H9 (cell line): ENCODE measurements at regions not wholly inside any gene's neighbourhood (a gene's known extent, or its start where the extent isn't known, plus 50 kb on each side); places are given as distances from the start of the nearest gene placed in this dataset.

Source experiments
- DNase-seq: peaks from one replicate; pipeline ENCODE4 v3.0.0-alpha.2; 2017
- H2AFZ ChIP-seq: one replicate; pipeline ENCODE4 v1.6.1; 2013; ENCODE audit warnings: mild to moderate bottlenecking, low read length, control low read depth, moderate library complexity
- H2AK5ac ChIP-seq: 2 replicates; pipeline ENCODE4 v1.6.1; 2013; ENCODE audit warnings: low read length, control low read depth, mixed read lengths; ENCODE audit not compliant: insufficient read length
- H2BK120ac ChIP-seq: one replicate; pipeline ENCODE4 v1.6.1; 2013; ENCODE audit warnings: low read depth, mild to moderate bottlenecking, low read length, control low read depth, inconsistent platforms; ENCODE audit not compliant: poor library complexity, severe bottlenecking
- H2BK12ac ChIP-seq: 2 replicates; pipeline ENCODE4 v1.6.1; 2013; ENCODE audit warnings: low read length, control low read depth, mixed read lengths, low read depth; ENCODE audit not compliant: insufficient read length
- H2BK15ac ChIP-seq: 2 replicates; pipeline ENCODE4 v1.6.1; 2013; ENCODE audit warnings: low read depth, low read length, control low read depth
- H2BK20ac ChIP-seq: one replicate; pipeline ENCODE4 v1.6.1; 2013; ENCODE audit warnings: low read depth, mild to moderate bottlenecking, low read length, control low read depth, inconsistent platforms; ENCODE audit not compliant: poor library complexity, severe bottlenecking
- H2BK5ac ChIP-seq: 2 replicates; pipeline ENCODE4 v1.6.1; 2013; ENCODE audit warnings: low read length, control low read depth, mixed read lengths; ENCODE audit not compliant: insufficient read length
- H3K14ac ChIP-seq: 2 replicates; pipeline ENCODE4 v1.6.1; 2013; ENCODE audit warnings: low read length, control low read depth; ENCODE audit not compliant: insufficient read depth
- H3K18ac ChIP-seq: 2 replicates; pipeline ENCODE4 v1.6.1; 2013; ENCODE audit warnings: low read depth, mild to moderate bottlenecking, mixed read lengths, low read length, control low read depth; ENCODE audit not compliant: insufficient read length
- H3K23ac ChIP-seq: 2 replicates; pipeline ENCODE4 v1.6.1; 2013; ENCODE audit warnings: low read length, control low read depth, mixed read lengths, low read depth; ENCODE audit not compliant: insufficient read length
- H3K23me2 ChIP-seq: 2 replicates; pipeline ENCODE4 v1.6.1; 2013; ENCODE audit warnings: low read depth, mild to moderate bottlenecking, mixed read lengths, low read length, control low read depth; ENCODE audit not compliant: insufficient read length, poor library complexity, severe bottlenecking
- H3K27ac ChIP-seq: 2 replicates; pipeline ENCODE4 v1.5.1; 2013; ENCODE audit warnings: low read length, control low read depth, mixed read lengths, low read depth; ENCODE audit not compliant: insufficient read length
- H3K27me3 ChIP-seq: 2 replicates; pipeline ENCODE4 v1.6.1; 2013; ENCODE audit warnings: low read length, control low read depth, inconsistent platforms; ENCODE audit not compliant: insufficient read depth
- H3K4ac ChIP-seq: 2 replicates; pipeline ENCODE4 v1.6.1; 2013; ENCODE audit warnings: low read depth, mild to moderate bottlenecking, control low read depth, inconsistent platforms, low read length, moderate library complexity
- H3K4me1 ChIP-seq: 2 replicates; pipeline ENCODE4 v1.6.1; 2013; ENCODE audit warnings: low read length, control low read depth, inconsistent platforms; ENCODE audit not compliant: insufficient read depth
- H3K4me2 ChIP-seq: 2 replicates; pipeline ENCODE4 v1.6.1; 2013; ENCODE audit warnings: low read length, control low read depth, mixed read lengths; ENCODE audit not compliant: insufficient read length, insufficient read depth
- H3K56ac ChIP-seq: 2 replicates; pipeline ENCODE4 v1.6.1; 2013; ENCODE audit warnings: low read depth, mild to moderate bottlenecking, mixed read lengths, low read length, control low read depth; ENCODE audit not compliant: insufficient read length
- H3K79me1 ChIP-seq: 2 replicates; pipeline ENCODE4 v1.6.1; 2013; ENCODE audit warnings: low read depth, mild to moderate bottlenecking, moderate library complexity, low read length, control low read depth, inconsistent platforms; ENCODE audit not compliant: insufficient read depth, poor library complexity, severe bottlenecking
- H3K79me2 ChIP-seq: 2 replicates; pipeline ENCODE4 v1.6.1; 2013; ENCODE audit warnings: low read length, control low read depth, inconsistent platforms; ENCODE audit not compliant: insufficient read depth
- H3K9ac ChIP-seq: 2 replicates; pipeline ENCODE4 v1.6.1; 2013; ENCODE audit warnings: low read length, control low read depth, mixed read lengths; ENCODE audit not compliant: insufficient read length; ENCODE audit errors: extremely low read depth
- H3K9me3 ChIP-seq: one replicate; pipeline ENCODE4 v1.6.1; 2013; ENCODE audit warnings: low read depth, low read length, inconsistent platforms; ENCODE audit not compliant: control insufficient read depth
- H3T11ph ChIP-seq: one replicate; pipeline ENCODE4 v1.6.1; 2013; ENCODE audit warnings: mild to moderate bottlenecking, low read length, control low read depth, inconsistent platforms
- H4K20me1 ChIP-seq: one replicate; pipeline ENCODE4 v1.6.1; 2013; ENCODE audit not compliant: control insufficient read depth, insufficient read length, insufficient read depth
- H4K5ac ChIP-seq: 2 replicates; pipeline ENCODE4 v1.6.1; 2013; ENCODE audit warnings: low read depth, mild to moderate bottlenecking, mixed read lengths, low read length, control low read depth; ENCODE audit not compliant: insufficient read length
- H4K8ac ChIP-seq: replicated peaks from 2 replicates; pipeline ENCODE4 v1.6.1; 2013; ENCODE audit warnings: low read length, control low read depth, mixed read lengths, low read depth; ENCODE audit not compliant: insufficient read length
- H4K91ac ChIP-seq: 2 replicates; pipeline ENCODE4 v1.6.1; 2013; ENCODE audit warnings: low read depth, mild to moderate bottlenecking, moderate library complexity, mixed read lengths, low read length, control low read depth; ENCODE audit not compliant: insufficient read length
- H3K27ac Mint-ChIP-seq, 3 experiments: 2 replicates in 2 of 3; 3 replicates in 1 of 3; pipeline ENCODE4 v1.8.0; 2020 to 2021; ENCODE audit warnings: mixed read lengths in 3 of 3, mild to moderate bottlenecking in 1 of 3, moderate library complexity in 1 of 3
- H3K27me3 Mint-ChIP-seq: 2 replicates; pipeline ENCODE4 v1.8.0; 2021; ENCODE audit warnings: low read depth, mild to moderate bottlenecking, moderate library complexity, mixed read lengths
- H3K36me3 Mint-ChIP-seq, 3 experiments: 2 replicates in 2 of 3; 3 replicates in 1 of 3; pipeline ENCODE4 v1.8.0; 2020 to 2021; ENCODE audit warnings: low read depth in 3 of 3, mixed read lengths in 3 of 3; ENCODE audit not compliant: insufficient read depth in 1 of 3
- H3K4me1 Mint-ChIP-seq, 2 experiments: 2 replicates each; pipeline ENCODE4 v1.8.0; 2020; ENCODE audit warnings: mixed read lengths in 2 of 2
- H3K4me3 Mint-ChIP-seq, 2 experiments: 2 replicates in 1 of 2; 3 replicates in 1 of 2; pipeline ENCODE4 v1.8.0; 2020 to 2021; ENCODE audit warnings: mild to moderate bottlenecking in 2 of 2, mixed read lengths in 2 of 2, moderate library complexity in 1 of 2
- H3K9me3 Mint-ChIP-seq, 2 experiments: 2 replicates in 1 of 2; 3 replicates in 1 of 2; pipeline ENCODE4 v1.8.0; 2020; ENCODE audit warnings: mild to moderate bottlenecking in 2 of 2, mixed read lengths in 2 of 2, moderate library complexity in 1 of 2
- WGBS: extraction: QIAGEN DNeasy Blood & Tissue Kit; methylation state at CpG from one replicate; pipeline ENCODE4 v1.1.7; 2013; ENCODE audit warnings: missing lambda C conversion rate, low lambda C conversion rate, mixed read lengths; ENCODE audit not compliant: insufficient read length; ENCODE audit errors: extremely low coverage; 5-methylcytosine and 5-hydroxymethylcytosine counted together
- TF ChIP-seq, protein P1 (sequence below): fragments of 200-600 bp; sonication (generic); conservative IDR thresholded peaks from 3 replicates; pipeline ENCODE4 v1.8.0; 2021; ENCODE audit warnings: antibody characterized with exemption, mild to moderate bottlenecking

DNA sequence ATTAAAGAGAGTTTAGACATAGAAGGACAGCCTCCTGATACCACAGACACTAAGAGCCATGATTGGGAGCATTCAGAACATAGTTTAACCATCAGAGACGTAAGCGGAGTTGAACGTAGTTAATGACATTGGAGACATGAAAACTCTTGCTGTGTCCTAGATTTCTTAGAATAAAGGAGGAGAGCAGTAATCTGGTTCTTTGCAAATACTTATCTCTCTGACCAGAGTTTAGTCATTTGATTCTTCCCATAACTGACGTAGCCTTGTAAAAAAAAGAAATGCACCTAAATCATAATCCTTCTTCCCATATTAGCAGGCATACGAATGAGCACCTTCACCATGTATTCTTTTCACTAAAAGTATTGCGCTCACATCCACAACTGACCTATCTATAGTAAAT is 433.3 kb upstream of the SMC2 start:
- H3K9me3 Mint-ChIP-seq: peaks cover 20 to 35% of the 10 kb centered on the region in 2 experiments
- Histone ChIP-seq H2AK5ac (no peak overlapping the region), H3K79me1 (no peaks in the 10 kb centered on the region), H4K91ac (no peak overlapping the region), H3K27ac (no peak overlapping the region), H2BK12ac (no peak overlapping the region), H3K4me2 (no peak overlapping the region), H3K9ac (no peak overlapping the region), H2AFZ (no peak overlapping the region), H2BK120ac (no peak overlapping the region), H3K23me2 (no peaks in the 10 kb centered on the region), H3K79me2 (no peaks in the 10 kb centered on the region), H3K4me1 (no peaks in the 10 kb centered on the region), H2BK20ac (no peak overlapping the region), H2BK15ac (no peak overlapping the region), H3T11ph (no peak overlapping the region), H4K20me1 (no peaks in the 10 kb centered on the region), H4K5ac (no peak overlapping the region), H3K4ac (no peak overlapping the region), H3K18ac (no peak overlapping the region), H3K23ac (no peak overlapping the region), H4K8ac (no peak overlapping the region), H3K27me3 (no peaks in the 10 kb centered on the region), H3K9me3 (peaks cover 7% of the 10 kb centered on the region), H2BK5ac (no peak overlapping the region), H3K56ac (no peak overlapping the region), H3K14ac (no peak overlapping the region)
- peaks cover 10 to 23% (median 20%) of the 10 kb centered on the region in 3 experiments; a peak in 5 of 7 replicates for H3K36me3 Mint-ChIP-seq
- TF ChIP-seq, protein P1, sequence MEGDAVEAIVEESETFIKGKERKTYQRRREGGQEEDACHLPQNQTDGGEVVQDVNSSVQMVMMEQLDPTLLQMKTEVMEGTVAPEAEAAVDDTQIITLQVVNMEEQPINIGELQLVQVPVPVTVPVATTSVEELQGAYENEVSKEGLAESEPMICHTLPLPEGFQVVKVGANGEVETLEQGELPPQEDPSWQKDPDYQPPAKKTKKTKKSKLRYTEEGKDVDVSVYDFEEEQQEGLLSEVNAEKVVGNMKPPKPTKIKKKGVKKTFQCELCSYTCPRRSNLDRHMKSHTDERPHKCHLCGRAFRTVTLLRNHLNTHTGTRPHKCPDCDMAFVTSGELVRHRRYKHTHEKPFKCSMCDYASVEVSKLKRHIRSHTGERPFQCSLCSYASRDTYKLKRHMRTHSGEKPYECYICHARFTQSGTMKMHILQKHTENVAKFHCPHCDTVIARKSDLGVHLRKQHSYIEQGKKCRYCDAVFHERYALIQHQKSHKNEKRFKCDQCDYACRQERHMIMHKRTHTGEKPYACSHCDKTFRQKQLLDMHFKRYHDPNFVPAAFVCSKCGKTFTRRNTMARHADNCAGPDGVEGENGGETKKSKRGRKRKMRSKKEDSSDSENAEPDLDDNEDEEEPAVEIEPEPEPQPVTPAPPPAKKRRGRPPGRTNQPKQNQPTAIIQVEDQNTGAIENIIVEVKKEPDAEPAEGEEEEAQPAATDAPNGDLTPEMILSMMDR: no peak
- H3K27me3 Mint-ChIP-seq: no peaks in the 10 kb centered on the region
- WGBS: no CpG with 5 or more reads among the region's 6 CpGs
- no peak overlapping the region for H3K27ac Mint-ChIP-seq
- H3K4me3 Mint-ChIP-seq: no peak overlapping the region
- DNase-seq: no peak
- no peaks in the 10 kb centered on the region for H3K4me1 Mint-ChIP-seq
